NCI-H2196 treated with DMSO at 0.1 percent for 48 hours (cell line): ENCODE measurements at regions not wholly inside any gene's neighbourhood (a gene's known extent, or its start where the extent isn't known, plus 50 kb on each side); places are given as distances from the start of the nearest gene placed in this dataset.
"Not testable (repeated sequence)": the region's sequence is repeated elsewhere in the genome, so short reads cannot be mapped to it uniquely, and the experiment has no call there.

Experiments used
- DNase-seq: peaks from one replicate; lab custom pipeline; 2025; ENCODE audit not compliant: unreplicated experiment; lab: John Stamatoyannopoulos, UW

DNA sequence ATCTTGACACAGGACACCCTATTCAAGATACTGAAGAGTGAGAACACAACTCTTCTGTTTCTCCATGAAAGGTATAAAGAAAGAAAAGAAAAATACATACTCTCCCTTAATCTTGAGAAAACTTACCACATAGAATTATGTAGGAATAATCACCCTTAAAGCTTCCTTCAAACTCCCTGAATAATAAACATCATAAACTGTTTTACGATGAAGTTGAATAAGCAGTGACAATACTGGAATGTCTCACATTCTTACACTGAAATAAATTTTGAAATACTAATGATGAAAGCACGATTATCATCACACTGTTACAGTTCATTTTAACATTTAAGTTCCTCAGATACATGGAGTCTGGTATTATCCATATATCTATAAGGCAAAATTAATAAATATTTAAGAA lies 306.2 kb downstream of the IPMK start:
- no peak for DNase-seq

DNA sequence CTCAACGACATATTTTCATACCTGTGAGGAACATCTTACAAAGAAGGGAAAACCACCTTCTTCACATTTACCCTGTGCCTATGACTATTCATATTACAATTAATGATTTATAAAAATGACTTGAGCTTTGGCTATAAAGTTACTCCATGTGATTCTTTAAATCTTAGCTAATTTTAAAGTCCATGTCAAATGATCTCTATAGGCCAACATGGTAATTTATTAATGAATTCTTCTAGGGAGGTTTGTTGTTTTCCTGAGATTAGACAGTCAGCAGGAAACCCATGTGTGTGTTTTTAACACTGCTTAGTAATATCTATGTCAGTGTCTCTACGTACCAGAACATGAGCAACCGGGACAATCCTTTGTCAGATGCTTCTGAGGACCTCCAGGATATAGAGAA lies 307.3 kb downstream of the IPMK start:
- no peak for DNase-seq

DNA sequence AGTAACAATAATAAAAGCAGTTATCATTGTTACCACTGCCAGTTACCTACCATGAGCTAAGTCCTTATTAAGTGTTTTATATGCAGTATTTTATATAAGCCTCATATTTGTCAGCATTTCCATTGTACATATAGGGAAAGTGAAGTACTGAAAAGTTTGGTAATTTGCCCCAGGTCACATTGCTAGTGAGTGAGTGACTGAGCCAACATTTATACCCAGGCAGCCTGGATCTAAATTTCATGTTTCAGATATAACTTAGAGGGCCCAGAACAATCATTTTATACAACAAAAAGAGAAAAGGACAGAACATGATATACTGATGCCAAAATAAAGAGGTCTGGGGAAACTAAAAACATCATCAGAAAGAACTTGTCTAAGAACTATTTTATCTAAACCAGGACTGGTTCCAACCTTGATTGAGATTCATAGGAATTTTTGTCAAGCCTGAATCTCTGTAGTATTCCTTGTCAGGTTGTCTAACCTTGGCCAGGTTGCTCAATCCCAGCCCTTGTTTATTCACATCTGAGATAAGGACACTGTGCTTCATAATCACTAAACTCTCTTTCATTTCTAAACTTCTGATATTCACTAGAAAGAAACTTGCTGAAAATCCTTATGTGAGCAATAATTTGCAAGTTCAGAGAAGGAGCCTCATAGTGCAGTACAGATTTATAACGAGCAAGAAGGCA lies 308.2 kb downstream of the IPMK start:
- DNase-seq, result no peak

DNA sequence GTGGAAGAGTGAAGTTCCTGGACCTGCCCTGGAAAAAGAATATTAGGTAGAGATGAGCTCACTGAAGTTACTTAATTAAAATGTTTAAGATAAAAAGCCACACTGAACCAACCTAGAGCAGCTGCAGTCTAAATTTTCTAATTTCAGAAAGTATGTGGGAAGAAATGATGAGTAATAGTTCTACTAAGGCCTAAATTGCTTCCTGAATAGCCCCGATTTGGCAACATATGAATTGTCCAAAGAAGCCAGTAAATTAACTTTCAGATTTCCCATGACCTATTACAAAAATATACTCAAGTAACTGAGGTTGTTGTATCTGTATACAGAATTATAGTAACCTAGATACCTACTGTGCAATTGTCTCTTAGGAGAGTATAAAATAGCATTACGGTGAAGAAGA lies 312.6 kb downstream of the IPMK start:
- no peak for DNase-seq

DNA sequence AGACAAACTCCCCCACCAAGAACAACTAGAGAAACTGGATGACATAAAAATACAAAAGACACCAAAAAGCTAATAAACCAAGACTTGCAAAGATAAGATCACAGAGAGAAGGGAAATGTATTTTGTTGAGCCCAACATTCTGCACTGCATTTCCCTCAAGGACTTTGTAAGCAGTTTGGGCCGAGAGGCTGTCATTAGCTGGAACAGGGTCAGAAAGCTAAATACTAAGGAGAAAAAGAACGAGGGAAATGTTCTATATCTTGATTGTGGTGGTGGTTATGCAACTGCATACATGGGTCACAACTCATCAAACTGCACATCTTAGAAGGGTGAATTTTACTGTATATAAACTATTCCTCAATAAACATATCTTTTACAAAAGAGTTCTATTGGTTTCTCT lies 315.0 kb downstream of the IPMK start:
- DNase-seq, result no peak

DNA sequence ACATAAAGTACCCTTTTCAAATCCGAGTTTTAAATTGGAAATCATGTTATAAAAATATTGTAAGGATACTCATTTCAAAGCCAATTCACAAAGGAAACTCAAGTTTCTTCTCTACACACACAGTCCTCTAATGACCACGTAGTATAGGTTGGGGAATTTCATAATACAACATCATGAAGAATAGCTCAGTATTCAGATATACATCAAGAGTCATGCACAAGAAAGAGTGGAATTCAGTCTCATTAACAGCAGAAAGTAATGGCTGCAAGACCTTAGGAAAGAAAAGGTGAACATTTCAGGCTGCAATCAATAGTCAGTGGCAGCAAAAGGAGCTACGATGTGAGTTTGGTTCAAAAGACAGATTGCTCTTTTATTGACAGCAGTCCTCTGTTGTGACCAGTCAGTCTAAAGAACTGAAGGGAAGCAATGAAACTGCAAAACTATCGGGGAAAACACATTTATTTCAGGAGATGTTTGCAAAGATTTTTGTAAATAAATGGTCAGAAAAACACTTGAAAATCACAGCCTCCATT lies 317.2 kb downstream of the IPMK start:
- DNase-seq, result no peak

DNA sequence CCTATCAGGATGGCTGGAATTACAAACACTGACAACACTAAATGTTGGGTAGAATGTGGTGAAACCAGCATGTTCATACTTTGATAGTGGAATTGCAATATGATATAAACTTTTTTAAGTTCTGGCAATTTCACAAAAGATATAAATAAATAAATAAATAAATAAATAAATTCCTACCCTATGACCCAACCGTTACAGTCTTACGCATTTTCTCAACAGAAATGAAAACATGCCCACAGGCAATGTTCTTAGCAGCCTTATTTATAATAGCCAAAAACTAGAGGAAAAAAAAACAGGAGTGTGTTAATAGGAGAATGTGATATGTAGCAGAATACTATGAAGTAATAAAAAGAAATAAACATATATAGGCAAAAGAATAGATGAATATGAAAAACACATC lies 318.9 kb downstream of the IPMK start:
- DNase-seq, result no peak

DNA sequence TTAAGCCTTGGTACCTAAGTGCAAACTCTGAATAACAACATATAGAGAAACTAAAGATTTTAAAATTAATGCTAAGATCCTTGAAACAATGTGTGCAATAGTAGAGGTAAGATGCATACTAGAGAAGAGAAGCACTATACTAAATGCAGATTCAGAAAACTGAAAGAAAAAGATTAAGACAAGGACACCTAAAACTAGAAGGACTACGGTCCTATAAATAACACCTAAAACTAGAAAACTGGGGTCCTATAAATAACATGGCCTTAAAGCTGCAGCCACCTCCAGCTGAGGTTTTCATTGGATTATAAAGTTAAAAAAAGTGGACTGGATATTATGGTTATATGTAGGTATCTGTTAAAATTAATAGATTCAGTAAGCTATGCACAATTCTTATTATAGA lies 320.9 kb downstream of the IPMK start:
- no peak for DNase-seq

DNA sequence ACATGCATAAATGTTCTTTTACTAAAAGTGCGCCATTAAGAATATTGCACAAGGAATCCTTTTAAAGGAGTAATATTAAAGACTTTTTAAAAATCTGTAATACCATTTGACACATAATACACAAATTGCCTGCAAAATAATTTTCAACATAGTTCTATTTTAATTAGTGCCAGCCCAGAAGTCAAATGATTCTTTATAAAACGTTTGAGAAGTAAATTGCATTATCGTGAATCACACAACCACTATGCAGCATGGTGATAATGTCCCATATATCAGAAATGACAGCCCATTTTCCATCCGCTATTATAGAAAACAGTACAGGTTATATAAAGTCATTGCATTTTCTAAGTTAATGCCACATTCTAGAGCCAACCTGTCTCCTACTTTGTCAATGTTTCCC lies 324.0 kb downstream of the IPMK start:
- DNase-seq, result no peak

DNA sequence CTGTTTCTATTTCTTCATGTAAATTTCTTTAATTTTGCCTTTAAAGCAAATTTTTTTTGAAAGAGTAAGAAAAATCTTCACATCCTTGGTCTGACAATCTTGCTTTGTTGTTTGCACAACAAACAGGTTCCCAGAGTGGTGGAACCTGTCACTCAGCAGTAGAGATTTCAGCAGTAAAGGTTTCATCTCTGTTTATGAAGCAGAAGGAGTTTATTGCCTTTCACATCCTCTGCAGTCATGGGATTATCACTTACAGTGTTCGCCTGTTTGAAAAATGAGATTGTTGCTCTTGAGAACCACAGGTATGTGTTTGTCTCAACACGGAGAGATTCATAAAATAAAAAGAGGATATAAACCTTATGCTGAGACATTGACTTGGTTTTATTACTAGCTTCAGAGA lies 342.6 kb downstream of the IPMK start:
- no peak for DNase-seq

DNA sequence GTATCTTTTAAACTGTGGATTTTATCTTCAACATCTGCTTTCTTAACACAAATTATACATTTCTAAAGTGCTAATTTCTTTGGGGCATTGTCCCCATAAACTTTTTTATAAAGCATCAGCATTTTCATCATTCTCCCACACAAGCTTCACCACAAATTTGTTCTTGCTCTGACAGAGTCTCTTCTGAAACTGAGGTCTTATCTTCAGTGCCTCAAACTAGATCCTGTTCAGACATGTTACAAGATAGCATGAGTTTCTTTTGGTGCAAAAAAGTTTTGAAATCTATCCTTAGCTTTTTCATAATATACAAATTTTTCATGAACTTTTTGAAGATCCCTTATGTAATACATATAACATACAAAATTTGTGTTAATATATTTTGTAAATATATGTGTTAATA lies 346.6 kb downstream of the IPMK start:
- no peak for DNase-seq

DNA sequence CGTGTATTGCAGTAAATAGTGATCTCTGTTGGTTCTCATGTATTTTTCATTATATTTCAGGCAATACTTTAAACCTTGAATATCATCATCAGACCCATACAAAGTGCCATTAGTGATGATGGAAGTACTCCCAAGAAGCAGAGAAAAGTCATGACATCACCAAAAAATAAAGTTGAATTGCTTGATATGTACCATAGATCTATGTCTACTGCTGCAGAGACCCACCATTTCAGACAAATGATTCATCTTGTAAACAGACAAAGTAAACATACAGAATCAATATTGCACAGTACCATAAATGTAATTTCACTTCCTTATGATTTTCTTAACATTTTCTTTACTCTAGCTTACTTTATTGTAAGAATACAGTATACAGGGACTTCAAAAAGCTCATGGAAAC lies 347.8 kb downstream of the IPMK start:
- DNase-seq, result no peak

DNA sequence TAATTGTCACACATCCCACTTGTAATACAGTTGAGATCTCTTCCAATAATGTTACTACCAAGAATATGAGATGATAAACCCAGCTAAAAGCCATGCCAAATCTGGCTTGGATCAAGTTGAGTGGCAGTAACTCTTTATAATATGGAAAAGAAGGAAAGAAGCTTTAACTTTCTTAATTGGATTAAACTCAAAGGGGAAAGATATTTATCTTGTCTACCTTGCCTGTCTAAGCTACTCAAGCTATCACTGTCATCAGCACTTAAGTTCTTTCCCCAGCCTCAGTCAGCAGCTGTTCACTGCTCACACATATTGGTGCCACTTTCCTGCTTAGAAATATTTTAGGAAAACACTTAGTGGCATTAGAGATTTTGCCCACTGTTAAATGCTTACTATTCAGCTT lies 350.7 kb downstream of the IPMK start:
- DNase-seq, result no peak

DNA sequence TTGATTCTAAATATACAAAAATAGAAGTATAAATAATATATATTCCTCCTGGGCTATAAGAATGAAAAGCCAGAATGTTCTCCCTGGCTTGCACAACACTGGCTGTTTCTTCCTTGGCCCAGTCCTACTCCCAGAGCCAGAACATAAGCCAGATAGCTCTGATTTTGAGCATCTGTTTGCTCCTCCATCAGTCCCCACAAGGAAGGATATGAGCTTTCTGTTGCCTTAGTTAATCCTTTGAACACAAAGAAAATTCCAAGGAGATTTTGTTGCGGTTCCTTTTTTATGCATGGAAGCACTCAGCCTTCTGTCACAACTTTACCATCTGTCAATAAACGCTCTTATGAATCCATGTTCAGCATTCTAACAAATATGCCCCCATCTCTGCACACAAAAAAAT lies 361.8 kb downstream of the IPMK start:
- DNase-seq, result no peak

DNA sequence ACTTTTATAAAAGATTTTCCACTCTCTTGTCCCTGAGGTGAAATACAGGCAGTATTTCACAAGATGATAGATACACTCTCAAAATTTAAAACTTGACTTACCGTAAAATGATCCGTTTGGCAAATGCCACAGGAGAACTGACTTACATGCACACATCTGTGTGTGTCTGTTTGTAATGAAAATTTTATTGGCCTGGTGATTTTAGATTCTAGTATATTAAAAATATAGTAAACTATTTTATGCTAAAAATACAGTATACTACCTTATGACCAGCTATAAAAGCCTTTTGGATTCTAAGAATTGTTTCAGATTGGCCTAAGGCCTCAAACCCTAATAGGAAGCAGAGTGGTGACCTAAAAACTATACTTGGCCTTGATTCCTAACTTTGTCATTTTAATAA lies 362.7 kb downstream of the IPMK start:
- no peak for DNase-seq

DNA sequence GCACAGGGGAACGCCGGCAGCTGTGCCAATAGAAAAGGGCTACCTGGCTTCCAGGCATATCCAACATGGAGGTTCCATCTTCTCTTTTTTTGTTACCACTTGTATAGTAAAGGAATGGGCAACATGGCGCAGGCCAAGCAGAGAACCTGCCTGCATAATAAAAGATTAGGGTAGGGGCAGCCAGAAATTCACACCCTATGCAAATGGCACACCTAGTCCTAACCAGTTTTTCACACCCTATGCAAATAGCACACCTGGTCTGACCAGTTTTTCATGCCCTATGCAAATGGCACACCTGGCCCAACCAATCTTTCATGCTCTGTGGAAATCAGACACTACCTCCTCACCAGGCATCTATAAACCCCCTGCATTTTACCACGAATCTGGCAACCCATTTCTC lies 369.5 kb downstream of the IPMK start:
- DNase-seq, result no peak

DNA sequence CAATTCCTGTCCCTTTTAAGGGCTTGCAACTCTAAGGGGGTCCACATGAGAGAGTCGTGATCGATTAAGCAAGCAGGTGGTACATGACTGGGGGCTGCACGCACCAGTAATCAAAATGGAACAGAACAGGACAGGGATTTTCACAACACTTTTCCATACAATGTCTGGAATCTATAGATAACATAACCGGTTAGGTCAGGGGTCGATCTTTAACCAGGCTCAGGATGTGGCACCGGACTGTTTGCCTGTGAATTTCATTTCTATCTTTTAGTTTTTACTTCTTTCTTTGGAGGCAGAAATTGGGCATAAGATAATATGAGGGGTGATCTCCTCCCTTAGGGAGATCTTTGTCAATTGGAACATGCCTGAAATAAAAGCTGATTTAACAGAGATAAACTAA lies 370.1 kb downstream of the IPMK start:
- DNase-seq, result no peak

DNA sequence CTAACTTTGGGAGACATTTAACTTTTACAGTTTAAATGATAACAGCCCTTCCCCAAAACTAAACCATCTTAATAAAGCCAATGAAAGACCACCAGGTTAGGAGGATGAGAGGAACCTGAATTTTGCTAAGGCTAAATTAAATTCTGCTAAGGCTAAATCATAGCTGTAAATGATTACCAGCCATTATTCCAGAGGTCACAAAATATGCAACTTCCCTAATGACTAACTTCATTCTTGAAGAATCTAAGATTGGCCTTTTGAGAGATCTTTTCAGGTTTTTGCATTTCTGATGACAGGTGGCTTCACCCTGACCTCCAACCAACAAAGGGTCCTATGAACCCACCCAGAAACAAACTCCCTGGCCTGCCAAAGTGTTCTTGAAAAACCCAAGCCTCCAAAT lies 373.3 kb downstream of the IPMK start:
- no peak for DNase-seq

DNA sequence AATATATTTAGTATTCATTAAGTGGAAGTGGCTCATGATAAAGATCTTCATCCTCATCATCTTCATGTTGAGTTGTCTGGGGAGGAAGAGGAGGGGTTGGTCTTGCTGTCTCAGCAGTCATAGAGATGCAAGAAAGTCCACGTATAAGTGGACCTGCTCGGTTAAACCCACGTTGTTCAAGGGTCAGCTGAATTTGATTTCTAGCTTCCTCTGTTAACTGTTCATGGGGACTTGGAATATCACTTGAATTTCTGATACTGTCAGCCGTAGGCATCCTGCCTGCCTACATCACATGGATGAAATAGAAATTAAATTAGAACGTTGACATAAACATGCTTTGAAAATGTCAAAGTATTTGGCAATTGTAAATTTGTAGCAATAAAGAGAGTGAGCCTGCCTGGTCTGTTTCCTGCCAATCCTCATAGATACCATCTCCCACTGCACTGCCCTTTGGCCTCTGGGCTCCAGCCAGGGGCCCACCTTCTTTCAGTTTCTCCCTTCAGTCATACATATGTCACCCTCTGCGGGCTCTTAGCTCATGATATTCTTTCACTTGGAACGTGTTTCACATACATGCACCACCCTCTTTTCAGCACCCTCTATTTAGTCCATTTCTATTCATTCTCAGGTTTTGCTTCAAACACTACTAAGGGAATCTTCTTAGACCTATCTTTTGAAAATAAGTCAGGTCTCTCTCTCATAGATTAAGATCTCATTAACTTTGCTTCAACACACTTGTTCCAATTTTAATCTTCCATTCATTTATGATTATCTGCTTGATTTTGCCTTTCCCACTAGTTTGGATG lies 376.3 kb downstream of the IPMK start:
- no peak for DNase-seq

DNA sequence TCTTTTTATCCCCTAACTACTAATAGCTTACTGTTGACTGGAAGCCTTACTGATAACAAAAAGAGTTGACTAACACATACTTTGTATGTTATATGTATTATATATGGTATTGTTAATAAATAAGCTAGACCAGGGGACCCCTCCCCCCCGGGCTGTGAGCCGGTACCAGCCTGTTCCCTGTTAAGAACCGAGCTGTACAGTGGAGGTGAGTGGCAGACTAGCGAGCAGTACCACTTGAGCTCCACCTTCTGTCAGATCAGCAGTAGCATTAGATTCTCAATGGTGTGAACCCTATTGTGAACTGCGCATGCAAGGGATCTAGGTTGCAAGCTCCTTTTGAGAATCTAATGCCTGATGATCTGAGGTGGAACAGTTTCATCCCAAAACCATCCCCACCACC lies 377.0 kb downstream of the IPMK start:
- DNase-seq, result no peak

DNA sequence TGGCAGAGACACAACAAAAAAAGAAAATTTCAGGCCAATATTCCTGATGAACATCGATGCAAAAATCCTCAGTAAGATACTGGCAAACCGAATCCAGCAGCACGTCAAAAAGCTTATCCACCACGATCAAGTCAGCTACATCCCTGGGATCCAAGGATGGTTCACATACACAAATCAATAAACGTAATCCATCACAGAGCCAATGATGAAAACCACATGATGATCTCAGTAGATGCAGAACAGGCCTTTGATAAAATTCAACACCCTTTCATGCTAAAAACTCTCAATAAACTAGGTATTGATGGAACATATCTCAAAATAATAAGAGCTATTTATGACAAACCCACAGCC lies 382.1 kb downstream of the IPMK start:
- DNase-seq, result not testable (repeated sequence)

DNA sequence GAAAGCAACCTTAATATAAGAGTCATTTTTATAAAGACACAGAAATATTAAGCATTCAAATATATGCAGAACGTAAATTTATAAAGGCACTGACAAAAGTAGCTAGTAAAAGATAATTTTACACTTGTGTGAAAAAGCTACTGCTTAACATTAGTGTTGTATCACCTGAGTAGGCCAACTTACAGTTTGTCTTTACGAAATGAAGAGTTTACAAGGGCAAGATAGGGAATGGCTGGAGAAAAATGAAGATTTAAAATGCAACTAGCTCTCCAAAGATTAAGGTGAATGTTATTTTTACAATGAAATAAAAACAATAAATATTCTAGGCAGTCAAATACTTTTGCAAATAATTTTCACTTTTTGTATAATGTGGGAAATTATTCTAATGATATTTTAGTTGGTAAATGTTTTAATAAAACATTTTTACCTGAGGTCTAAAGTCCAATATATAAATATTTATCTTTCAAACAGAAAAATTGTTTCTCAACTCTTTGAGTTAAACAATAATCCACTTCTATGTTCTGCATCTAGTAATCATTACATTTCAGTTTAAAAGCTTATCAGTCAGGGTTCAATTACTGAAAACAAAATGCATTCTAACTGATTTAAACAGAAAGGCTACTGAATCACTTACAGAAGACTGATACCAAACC lies 382.6 kb downstream of the IPMK start:
- no peak for DNase-seq
